ENCODE measurements at regions not wholly inside any gene's neighbourhood (a gene's known extent, or its start where the extent isn't known, plus 50 kb on each side); places are given as distances from the start of the nearest gene placed in this dataset.

DNA sequence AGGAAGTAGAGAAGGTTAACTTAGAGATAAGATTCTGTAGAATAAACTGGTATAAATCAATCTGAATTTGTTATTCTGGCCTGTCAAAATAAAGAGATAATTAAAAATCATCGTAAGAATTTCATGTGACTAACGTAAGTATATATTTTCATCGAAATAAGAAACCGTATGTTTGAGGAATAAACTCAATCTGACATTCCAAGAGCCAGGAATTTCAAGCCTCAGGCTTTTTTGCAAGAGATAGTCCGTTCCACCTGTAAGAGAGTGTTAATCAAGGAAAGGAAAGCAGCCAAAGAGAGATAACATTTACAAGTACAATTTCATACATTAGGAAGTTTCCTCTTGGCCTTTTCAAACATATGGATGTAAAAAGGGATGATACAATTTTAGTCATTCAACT lies 701.5 kb downstream of the CBLN2 start:
- H3K79me2 ChIP-seq (ENCODE audit: insufficient read depth, low read length) = no peaks in the 10 kb centered on the region
- H2AFZ ChIP-seq (ENCODE audit: low read depth, low read length) = no peak overlapping the region
- no peaks in the 10 kb centered on the region for H4K20me1 ChIP-seq (ENCODE audit: insufficient read depth, low read length)
- TF ChIP-seq, protein P1, sequence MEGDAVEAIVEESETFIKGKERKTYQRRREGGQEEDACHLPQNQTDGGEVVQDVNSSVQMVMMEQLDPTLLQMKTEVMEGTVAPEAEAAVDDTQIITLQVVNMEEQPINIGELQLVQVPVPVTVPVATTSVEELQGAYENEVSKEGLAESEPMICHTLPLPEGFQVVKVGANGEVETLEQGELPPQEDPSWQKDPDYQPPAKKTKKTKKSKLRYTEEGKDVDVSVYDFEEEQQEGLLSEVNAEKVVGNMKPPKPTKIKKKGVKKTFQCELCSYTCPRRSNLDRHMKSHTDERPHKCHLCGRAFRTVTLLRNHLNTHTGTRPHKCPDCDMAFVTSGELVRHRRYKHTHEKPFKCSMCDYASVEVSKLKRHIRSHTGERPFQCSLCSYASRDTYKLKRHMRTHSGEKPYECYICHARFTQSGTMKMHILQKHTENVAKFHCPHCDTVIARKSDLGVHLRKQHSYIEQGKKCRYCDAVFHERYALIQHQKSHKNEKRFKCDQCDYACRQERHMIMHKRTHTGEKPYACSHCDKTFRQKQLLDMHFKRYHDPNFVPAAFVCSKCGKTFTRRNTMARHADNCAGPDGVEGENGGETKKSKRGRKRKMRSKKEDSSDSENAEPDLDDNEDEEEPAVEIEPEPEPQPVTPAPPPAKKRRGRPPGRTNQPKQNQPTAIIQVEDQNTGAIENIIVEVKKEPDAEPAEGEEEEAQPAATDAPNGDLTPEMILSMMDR (IDR thresholded peaks at IDR 0.05; ENCODE audit: borderline replicate concordance, extremely low read depth, low read length, poor library complexity, severe bottlenecking) = no peak
- no peak for TF ChIP-seq EZH2 (IDR thresholded peaks at IDR 0.05; ENCODE audit: borderline replicate concordance, low read depth, low read length, severe bottlenecking)
- no peaks in the 10 kb centered on the region for H3K36me3 ChIP-seq (ENCODE audit: insufficient read depth, low read length)
- no peaks in the 10 kb centered on the region for H3K9me3 ChIP-seq (ENCODE audit: insufficient read depth, low read length, severe bottlenecking)
- no peak overlapping the region for H3K4me3 ChIP-seq (ENCODE audit: low read depth in 1 of 2, low read length in 2 of 2)
- no peaks in the 10 kb centered on the region for H3K27me3 ChIP-seq (ENCODE audit: insufficient read depth, low read length, poor library complexity)
- ATAC-seq (ENCODE audit: insufficient read depth, low read depth) = no peak
- H3K4me2 ChIP-seq (ENCODE audit: insufficient read depth, low read length) = no peak overlapping the region
- no peak overlapping the region for H3K27ac ChIP-seq (ENCODE audit: low read length)
- H3K9ac ChIP-seq (ENCODE audit: low read depth, low read length) = no peak overlapping the region
- no peak for DNase-seq
- no peaks in the 10 kb centered on the region for H3K4me1 ChIP-seq (ENCODE audit: insufficient read depth, low read length)

DNA sequence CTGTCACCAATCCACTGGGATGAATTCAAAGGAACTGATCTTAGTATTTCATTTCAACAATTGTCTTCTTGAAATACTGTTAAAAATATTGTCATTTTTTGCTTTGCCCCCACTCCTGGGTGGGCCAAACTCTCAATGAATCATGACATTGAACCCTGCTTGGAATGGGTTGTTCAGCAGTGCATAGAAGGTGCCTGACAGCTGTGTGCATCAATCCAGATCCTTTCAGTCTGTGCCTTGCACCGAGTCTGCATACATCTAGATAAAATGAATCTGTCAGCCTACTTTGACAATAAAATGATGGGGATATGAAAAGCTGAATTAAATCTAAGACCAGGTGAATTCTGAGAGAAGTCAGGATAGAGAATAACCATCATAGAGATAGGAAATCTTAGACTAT lies 706.6 kb downstream of the CBLN2 start:
- TF ChIP-seq, protein P1 (IDR thresholded peaks at IDR 0.05; ENCODE audit: borderline replicate concordance, extremely low read depth, low read length, poor library complexity, severe bottlenecking) = no peak
- no peak for TF ChIP-seq EZH2 (IDR thresholded peaks at IDR 0.05; ENCODE audit: borderline replicate concordance, low read depth, low read length, severe bottlenecking)
- Histone ChIP-seq H3K27me3 (ENCODE audit: insufficient read depth, low read length, poor library complexity) (no peaks in the 10 kb centered on the region), H3K27ac (ENCODE audit: low read length) (no peak overlapping the region), H3K4me1 (ENCODE audit: insufficient read depth, low read length) (no peaks in the 10 kb centered on the region), H3K4me2 (ENCODE audit: insufficient read depth, low read length) (no peak overlapping the region), H3K36me3 (ENCODE audit: insufficient read depth, low read length) (no peaks in the 10 kb centered on the region), H3K9me3 (ENCODE audit: insufficient read depth, low read length, severe bottlenecking) (no peaks in the 10 kb centered on the region), H3K9ac (ENCODE audit: low read depth, low read length) (no peak overlapping the region), H4K20me1 (ENCODE audit: insufficient read depth, low read length) (no peaks in the 10 kb centered on the region), H3K79me2 (ENCODE audit: insufficient read depth, low read length) (no peaks in the 10 kb centered on the region), H2AFZ (ENCODE audit: low read depth, low read length) (no peak overlapping the region), H3K4me3 (ENCODE audit: low read depth in 1 of 2, low read length in 2 of 2) (no peak overlapping the region)
- no peak for DNase-seq
- ATAC-seq (ENCODE audit: insufficient read depth, low read depth) = no peak

DNA sequence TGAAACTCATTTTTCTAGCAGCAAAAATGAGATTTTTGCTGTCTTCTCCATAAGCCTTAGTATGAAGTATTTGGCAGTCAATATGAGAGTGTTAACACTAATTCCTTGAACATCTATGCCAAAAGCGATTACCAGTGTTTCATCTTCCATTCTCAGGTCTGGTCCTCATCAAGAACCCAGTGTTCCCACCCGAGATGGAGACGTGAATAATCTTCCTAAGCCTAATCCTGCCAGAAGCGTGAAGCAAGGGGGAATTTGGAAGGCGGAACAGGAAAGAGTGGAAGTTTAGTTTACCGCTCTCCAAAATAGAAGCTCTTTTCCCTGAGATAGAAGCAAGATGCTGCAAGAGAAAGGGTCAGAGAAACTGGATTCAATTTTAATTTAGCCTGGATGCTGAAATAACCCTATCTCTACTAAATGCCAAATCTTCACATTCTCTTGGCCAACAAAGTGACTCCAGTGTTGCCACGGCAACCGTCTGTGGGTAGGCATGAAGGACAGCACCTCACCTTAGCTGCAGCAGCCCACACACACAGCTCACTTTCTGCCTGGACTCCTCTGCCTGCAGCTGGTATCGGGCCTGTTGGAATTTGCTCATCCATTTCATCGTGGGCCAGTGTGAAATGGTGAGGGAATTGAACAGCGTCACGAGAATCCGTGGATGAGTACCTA lies 711.1 kb downstream of the CBLN2 start:
- Histone ChIP-seq H3K79me2 (ENCODE audit: insufficient read depth, low read length) (no peaks in the 10 kb centered on the region), H3K9ac (ENCODE audit: low read depth, low read length) (no peak overlapping the region), H3K4me3 (ENCODE audit: low read depth in 1 of 2, low read length in 2 of 2) (no peak overlapping the region), H4K20me1 (ENCODE audit: insufficient read depth, low read length) (no peaks in the 10 kb centered on the region), H3K27ac (ENCODE audit: low read length) (no peak overlapping the region), H3K36me3 (ENCODE audit: insufficient read depth, low read length) (no peaks in the 10 kb centered on the region), H2AFZ (ENCODE audit: low read depth, low read length) (no peak overlapping the region), H3K4me2 (ENCODE audit: insufficient read depth, low read length) (no peak overlapping the region), H3K4me1 (ENCODE audit: insufficient read depth, low read length) (no peaks in the 10 kb centered on the region), H3K9me3 (ENCODE audit: insufficient read depth, low read length, severe bottlenecking) (no peaks in the 10 kb centered on the region), H3K27me3 (ENCODE audit: insufficient read depth, low read length, poor library complexity) (no peaks in the 10 kb centered on the region)
- TF ChIP-seq EZH2 (IDR thresholded peaks at IDR 0.05; ENCODE audit: borderline replicate concordance, low read depth, low read length, severe bottlenecking) = no peak
- TF ChIP-seq, protein P1 (IDR thresholded peaks at IDR 0.05; ENCODE audit: borderline replicate concordance, extremely low read depth, low read length, poor library complexity, severe bottlenecking) = no peak
- DNase-seq (no peak), ATAC-seq (ENCODE audit: insufficient read depth, low read depth) (no peak)
